AG04449 (cell line): ENCODE measurements at regions not wholly inside any gene's neighbourhood (a gene's known extent, or its start where the extent isn't known, plus 50 kb on each side); places are given as distances from the start of the nearest gene placed in this dataset.
"Not testable (repeated sequence)": the region's sequence is repeated elsewhere in the genome, so short reads cannot be mapped to it uniquely, and the experiment has no call there.

Experiments
- CTCF ChIA-PET: fragments of 350-600 bp; formaldehyde crosslinking; extraction: SDS; loops from one replicate; lab custom pipeline; 2021; ENCODE audit warnings: antibody characterized with exemption; lab: Yijun Ruan, JAX
- POLR2A ChIA-PET: fragments of 400-600, 350-600 bp; formaldehyde crosslinking; extraction: SDS; loops from one replicate; lab custom pipeline; 2020; ENCODE audit warnings: antibody characterized with exemption, inconsistent platforms; lab: Yijun Ruan, JAX
- DNase-seq: peaks from one replicate; pipeline ENCODE4 v3.0.0-alpha.2; 2010; ENCODE audit warnings: low read depth, low spot score
- H3K4me3 ChIP-seq: 2 replicates; pipeline ENCODE4 v1.5.1; 2011; ENCODE audit warnings: low read depth, mild to moderate bottlenecking, control low read depth, low read length
- TF ChIP-seq, protein P1 (sequence below): IDR thresholded peaks from one replicate; pipeline ENCODE4 v1.5.1; 2011; ENCODE audit warnings: mild to moderate bottlenecking, moderate library complexity, low read length, control low read depth, inconsistent platforms; ENCODE audit not compliant: insufficient read depth; ENCODE audit errors: missing control alignments

DNA sequence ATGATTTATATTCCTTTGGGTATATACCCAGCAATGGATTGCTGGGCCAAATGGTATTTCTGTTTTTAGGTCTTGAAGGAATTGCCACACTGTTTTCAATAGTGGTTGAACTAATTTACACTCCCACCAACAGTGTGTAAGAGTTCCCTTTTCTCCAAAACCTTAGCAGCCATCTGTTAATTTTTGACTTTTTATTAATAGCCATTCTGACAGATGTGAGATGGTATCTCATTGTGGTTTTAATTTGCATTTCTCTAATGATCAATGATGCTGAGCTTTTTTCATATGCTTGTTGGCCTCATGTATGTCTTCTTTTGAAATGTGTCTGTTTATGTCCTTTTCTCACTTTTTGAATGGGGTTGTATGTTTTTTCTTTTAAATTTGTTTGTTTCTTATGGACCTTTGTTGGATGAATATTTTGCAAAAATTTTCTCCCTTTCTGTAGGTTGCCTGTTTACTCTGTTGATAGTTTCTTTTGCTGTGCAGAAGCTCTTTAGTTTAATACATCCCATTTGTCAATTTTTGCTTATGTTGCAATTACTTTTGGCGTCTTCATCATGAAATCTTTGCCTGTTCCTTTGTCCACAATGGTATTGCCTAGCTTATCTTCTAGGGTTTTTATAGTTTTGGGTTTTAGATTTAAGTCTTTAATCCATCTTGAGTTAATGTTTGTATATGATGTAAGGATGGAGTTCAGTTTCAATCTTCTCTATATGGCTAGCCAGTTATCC lies 119.7 kb upstream of the XIRP2 start:
- H3K4me3 ChIP-seq, result no peak overlapping the region
- ChIA-PET CTCF (no interaction called here), POLR2A (no interaction called here)
- TF ChIP-seq, protein P1, sequence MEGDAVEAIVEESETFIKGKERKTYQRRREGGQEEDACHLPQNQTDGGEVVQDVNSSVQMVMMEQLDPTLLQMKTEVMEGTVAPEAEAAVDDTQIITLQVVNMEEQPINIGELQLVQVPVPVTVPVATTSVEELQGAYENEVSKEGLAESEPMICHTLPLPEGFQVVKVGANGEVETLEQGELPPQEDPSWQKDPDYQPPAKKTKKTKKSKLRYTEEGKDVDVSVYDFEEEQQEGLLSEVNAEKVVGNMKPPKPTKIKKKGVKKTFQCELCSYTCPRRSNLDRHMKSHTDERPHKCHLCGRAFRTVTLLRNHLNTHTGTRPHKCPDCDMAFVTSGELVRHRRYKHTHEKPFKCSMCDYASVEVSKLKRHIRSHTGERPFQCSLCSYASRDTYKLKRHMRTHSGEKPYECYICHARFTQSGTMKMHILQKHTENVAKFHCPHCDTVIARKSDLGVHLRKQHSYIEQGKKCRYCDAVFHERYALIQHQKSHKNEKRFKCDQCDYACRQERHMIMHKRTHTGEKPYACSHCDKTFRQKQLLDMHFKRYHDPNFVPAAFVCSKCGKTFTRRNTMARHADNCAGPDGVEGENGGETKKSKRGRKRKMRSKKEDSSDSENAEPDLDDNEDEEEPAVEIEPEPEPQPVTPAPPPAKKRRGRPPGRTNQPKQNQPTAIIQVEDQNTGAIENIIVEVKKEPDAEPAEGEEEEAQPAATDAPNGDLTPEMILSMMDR, result no peak
- no peak for DNase-seq

DNA sequence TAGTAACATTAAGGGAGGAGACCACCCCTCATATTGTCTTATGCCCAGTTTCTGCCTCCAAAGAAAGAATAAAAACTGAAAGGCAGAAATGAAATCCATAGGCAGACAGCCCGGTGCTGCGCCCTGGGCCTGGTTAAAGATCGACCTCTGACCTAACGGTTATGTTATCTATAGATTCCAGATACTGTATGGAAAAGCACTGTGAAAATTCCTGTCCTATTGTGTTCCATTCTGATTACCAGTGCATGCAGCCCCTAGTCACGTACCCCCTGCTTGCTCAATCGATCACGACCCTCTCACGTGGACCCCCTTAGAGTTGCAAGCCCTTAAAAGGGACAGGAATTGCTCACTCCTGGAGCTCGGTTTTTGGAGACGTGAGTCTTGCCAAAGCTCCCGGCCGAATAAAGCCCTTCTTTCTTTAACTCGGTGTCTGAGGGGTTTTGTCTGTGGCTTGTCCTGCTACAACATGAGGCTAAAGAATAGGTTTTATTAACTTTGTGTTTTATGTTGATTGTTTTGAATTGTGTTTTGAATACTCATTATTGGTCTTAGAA lies 121.4 kb upstream of the XIRP2 start:
- DNase-seq, CTCF ChIA-PET, POLR2A ChIA-PET, H3K4me3 ChIP-seq: not testable (repeated sequence)

DNA sequence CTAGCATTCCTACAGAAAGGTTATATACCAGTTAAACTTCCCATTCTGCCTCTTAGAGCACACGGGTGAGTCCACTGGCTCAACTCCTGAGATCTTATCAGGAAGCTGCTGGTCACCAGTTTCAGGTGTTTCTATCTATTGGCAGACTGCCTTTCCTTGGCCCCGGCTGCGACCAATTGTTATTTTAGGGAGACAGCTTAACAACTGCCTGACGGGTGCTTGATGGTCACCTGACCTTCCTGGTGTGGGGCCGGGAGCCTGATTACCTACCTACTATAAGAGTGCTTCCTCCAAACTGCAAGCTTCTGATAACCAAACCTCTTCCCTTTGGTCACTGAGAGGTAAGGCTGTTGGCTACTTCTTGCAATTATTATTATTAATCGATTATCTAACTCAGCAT lies 122.1 kb upstream of the XIRP2 start:
- ChIA-PET CTCF (no interaction called here), POLR2A (no interaction called here)
- no peak overlapping the region for H3K4me3 ChIP-seq
- no peak for DNase-seq
- TF ChIP-seq, protein P1, result no peak

DNA sequence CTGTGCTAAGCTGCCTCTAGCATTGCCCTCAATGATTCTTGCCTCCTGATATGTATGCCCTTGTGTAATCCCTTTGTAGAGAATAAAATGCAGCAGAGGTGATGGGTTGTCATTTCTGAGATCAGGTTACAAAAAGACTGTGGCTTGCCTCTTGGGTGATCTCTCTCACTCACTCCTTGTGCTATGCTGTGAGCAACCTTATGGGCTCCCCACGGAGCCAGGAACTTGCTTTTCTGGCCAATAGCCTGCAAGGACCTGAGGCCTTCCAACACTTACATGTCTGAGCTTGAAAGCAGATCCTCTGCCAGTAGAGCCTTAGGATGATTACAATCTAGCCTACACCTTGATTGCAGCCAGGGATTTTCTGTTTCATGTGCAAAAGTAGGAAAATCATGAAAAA lies 123.1 kb upstream of the XIRP2 start:
- ChIA-PET CTCF (no interaction called here), POLR2A (no interaction called here)
- no peak for DNase-seq
- TF ChIP-seq, protein P1, result no peak
- H3K4me3 ChIP-seq, result no peak overlapping the region

DNA sequence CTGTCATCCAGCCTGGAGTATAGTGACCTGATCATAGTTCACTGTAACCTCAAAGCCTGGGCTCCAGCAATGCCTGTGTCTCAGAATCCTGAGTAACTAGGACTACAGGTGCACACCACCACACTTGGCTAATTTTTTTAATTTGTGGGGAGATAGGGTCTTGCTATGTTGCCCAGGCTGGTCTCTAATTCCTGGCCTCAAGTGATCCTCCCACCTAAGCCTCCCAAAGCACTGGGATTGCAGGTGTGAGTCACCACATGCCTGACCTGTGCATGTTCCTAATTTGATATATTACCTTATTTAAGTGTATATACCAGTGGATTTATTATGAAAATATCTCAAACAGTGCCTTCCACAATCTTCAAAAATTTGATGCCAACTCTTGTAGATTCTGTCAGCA lies 123.6 kb upstream of the XIRP2 start:
- no peak overlapping the region for H3K4me3 ChIP-seq
- POLR2A ChIA-PET, result no interaction called here
- TF ChIP-seq, protein P1, result no peak
- no peak for DNase-seq
- CTCF ChIA-PET, result no interaction called here

DNA sequence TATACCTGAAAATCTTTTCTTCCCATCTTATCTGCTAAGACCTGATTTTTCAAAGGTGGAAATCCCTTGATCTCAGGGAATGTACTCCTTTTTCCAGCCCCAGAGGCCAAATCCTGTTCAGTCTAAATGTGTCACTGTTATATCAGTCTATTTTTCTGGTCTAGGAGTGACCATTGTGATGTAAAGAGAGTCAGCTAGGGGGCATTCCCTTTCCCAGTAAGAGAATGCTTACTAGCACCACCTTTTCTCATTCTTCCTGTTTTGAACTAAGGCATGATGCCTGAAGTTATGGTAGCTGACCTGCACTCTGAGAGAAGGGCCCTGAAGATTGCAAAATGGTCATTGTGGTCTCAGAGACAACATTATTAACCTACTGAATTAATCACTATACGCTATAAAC lies 124.1 kb upstream of the XIRP2 start:
- no peak for DNase-seq
- TF ChIP-seq, protein P1, result no peak
- CTCF ChIA-PET, result no interaction called here
- no peak overlapping the region for H3K4me3 ChIP-seq
- POLR2A ChIA-PET, result no interaction called here

DNA sequence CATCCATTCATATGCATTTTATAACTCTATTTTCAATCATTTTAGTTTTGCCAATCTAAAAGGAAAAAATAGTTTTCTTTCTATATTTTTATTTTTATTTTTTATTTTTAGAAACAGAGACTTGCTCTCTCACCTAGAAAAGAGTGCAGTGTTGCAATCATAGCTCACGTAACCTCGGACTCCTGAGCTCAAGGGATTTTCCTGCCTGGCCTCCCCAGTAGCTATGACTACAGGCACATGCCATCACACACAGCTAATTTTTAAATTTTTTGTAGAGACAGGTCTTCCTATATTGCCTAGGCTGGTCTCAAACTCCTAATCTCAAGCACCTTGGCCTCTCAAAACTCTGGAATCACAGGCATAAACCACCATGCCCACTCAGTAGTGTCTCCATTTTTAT lies 125.5 kb upstream of the XIRP2 start:
- ChIA-PET POLR2A (no interaction called here), CTCF (no interaction called here)
- DNase-seq, result no peak
- H3K4me3 ChIP-seq, result no peak overlapping the region
- TF ChIP-seq, protein P1, result no peak
